SK-N-SH treated with all-trans-retinoic acid at 6 μM for 48 hours (cell line): ENCODE measurements at regions not wholly inside any gene's neighbourhood (a gene's known extent, or its start where the extent isn't known, plus 50 kb on each side); places are given as distances from the start of the nearest gene placed in this dataset.

ENCODE experiments used
- ATAC-seq: fragments of 200-7000 bp; cut with Tn5 transposase; 3 replicates; pipeline ENCODE4 v1.9.1; 2020; ENCODE audit warnings: mild to moderate bottlenecking, moderate library complexity
- ARNTL ChIP-seq: fragments of 450-650 bp; formaldehyde crosslinking; IDR thresholded peaks from 2 replicates; pipeline ENCODE4 v1.5.0; 2020; ENCODE audit warnings: low read depth, mild to moderate bottlenecking, moderate library complexity, borderline replicate concordance
- BACH2 ChIP-seq: fragments of 250-450 bp; sonication (Bioruptor Pico); IDR thresholded peaks from 2 replicates; pipeline ENCODE4 v1.9.0; 2021; ENCODE audit warnings: mild to moderate bottlenecking, borderline replicate concordance
- CSDC2 ChIP-seq: fragments of 250-450 bp; sonication (Bioruptor Pico); IDR thresholded peaks from 2 replicates; pipeline ENCODE4 v1.5.0; 2020; ENCODE audit warnings: mild to moderate bottlenecking, moderate library complexity
- ESRRG ChIP-seq: fragments of 250-450 bp; sonication (Bioruptor Pico); IDR thresholded peaks from 2 replicates; pipeline ENCODE4 v1.6.1; 2021; ENCODE audit warnings: mild to moderate bottlenecking
- GLIS3 ChIP-seq: fragments of 250-450 bp; sonication (Bioruptor Pico); IDR thresholded peaks from 2 replicates; pipeline ENCODE4 v1.5.0; 2020; ENCODE audit warnings: mild to moderate bottlenecking, moderate library complexity
- ISL1 ChIP-seq: fragments of 250-450 bp; sonication (Bioruptor Pico); IDR thresholded peaks from 2 replicates; pipeline ENCODE4 v2.1.2; 2022; ENCODE audit warnings: mild to moderate bottlenecking, moderate library complexity
- OSR1 ChIP-seq: fragments of 250-450 bp; sonication (Bioruptor Pico); IDR thresholded peaks from 2 replicates; pipeline ENCODE4 v1.8.0; 2022; ENCODE audit warnings: moderate library complexity, mild to moderate bottlenecking, inconsistent platforms
- PPARA ChIP-seq: fragments of 250-450 bp; sonication (Bioruptor Pico); IDR thresholded peaks from 2 replicates; pipeline ENCODE4 v1.5.0; 2020; ENCODE audit warnings: mild to moderate bottlenecking, borderline replicate concordance
- RARB ChIP-seq: fragments of 250-450 bp; sonication (Bioruptor Pico); IDR thresholded peaks from 2 replicates; pipeline ENCODE4 v1.8.0; 2021; ENCODE audit warnings: mild to moderate bottlenecking, moderate library complexity
- SNAI2 ChIP-seq: fragments of 250-450 bp; sonication (Bioruptor Pico); IDR thresholded peaks from 2 replicates; pipeline ENCODE4 v1.5.0; 2020; ENCODE audit warnings: mild to moderate bottlenecking, moderate library complexity
- TCF4 ChIP-seq: fragments of 250-450 bp; sonication (Bioruptor Pico); IDR thresholded peaks from 2 replicates; pipeline ENCODE4 v1.8.0; 2021; ENCODE audit warnings: mild to moderate bottlenecking, moderate library complexity, borderline replicate concordance
- TOX ChIP-seq: fragments of 250-450 bp; sonication (Bioruptor Pico); IDR thresholded peaks from 2 replicates; pipeline ENCODE4 v1.8.0; 2021; ENCODE audit warnings: mild to moderate bottlenecking, moderate library complexity, borderline replicate concordance
- ZC3H10 ChIP-seq: fragments of 250-450 bp; sonication (Bioruptor Pico); IDR thresholded peaks from 2 replicates; pipeline ENCODE4 v1.5.1; 2021; ENCODE audit warnings: mild to moderate bottlenecking, moderate library complexity
- ZFP3 ChIP-seq: fragments of 250-450 bp; sonication (Bioruptor Pico); IDR thresholded peaks from 2 replicates; pipeline ENCODE4 v1.5.0; 2020; ENCODE audit warnings: mild to moderate bottlenecking, moderate library complexity
- ZFP30 ChIP-seq: fragments of 450-650 bp; formaldehyde crosslinking; IDR thresholded peaks from 2 replicates; pipeline ENCODE4 v1.5.0; 2022; ENCODE audit warnings: mild to moderate bottlenecking, moderate library complexity
- ZNF565 ChIP-seq: fragments of 450-650 bp; formaldehyde crosslinking; conservative IDR thresholded peaks from 2 replicates; pipeline ENCODE4 v1.5.0; 2020; ENCODE audit warnings: low read depth, mild to moderate bottlenecking, moderate library complexity
- ZNF70 ChIP-seq: fragments of 450-650 bp; formaldehyde crosslinking; IDR thresholded peaks from 2 replicates; pipeline ENCODE4 v1.5.0; 2020; ENCODE audit warnings: mild to moderate bottlenecking, moderate library complexity
- ZNF8 ChIP-seq: fragments of 450-650 bp; formaldehyde crosslinking; IDR thresholded peaks from 2 replicates; pipeline ENCODE4 v1.5.0; 2020; ENCODE audit warnings: mild to moderate bottlenecking, moderate library complexity
- TF ChIP-seq, protein P1 (sequence below): fragments of 250-450 bp; sonication (Bioruptor Pico); IDR thresholded peaks from 2 replicates; pipeline ENCODE4 v1.5.0; 2020; ENCODE audit warnings: mild to moderate bottlenecking, moderate library complexity
- TF ChIP-seq, protein P2 (sequence below): fragments of 250-450 bp; sonication (Bioruptor Pico); IDR thresholded peaks from 2 replicates; pipeline ENCODE4 v1.5.1; 2020; ENCODE audit warnings: low read depth, mild to moderate bottlenecking, moderate library complexity
- TF ChIP-seq, protein P3 (sequence below): fragments of 250-450 bp; sonication (Bioruptor Pico); IDR thresholded peaks from 2 replicates; pipeline ENCODE4 v1.8.0; 2021; ENCODE audit warnings: low read depth, mild to moderate bottlenecking, moderate library complexity, borderline replicate concordance
- TF ChIP-seq, protein P4 (sequence below): fragments of 250-450 bp; sonication (Bioruptor Pico); IDR thresholded peaks from 2 replicates; pipeline ENCODE4 v1.5.1; 2021; ENCODE audit warnings: mild to moderate bottlenecking, moderate library complexity
- TF ChIP-seq, protein P5 (sequence below): fragments of 250-450 bp; sonication (Bioruptor Pico); IDR thresholded peaks from 2 replicates; pipeline ENCODE4 v1.8.0; 2020; ENCODE audit warnings: mild to moderate bottlenecking, moderate library complexity, borderline replicate concordance

DNA sequence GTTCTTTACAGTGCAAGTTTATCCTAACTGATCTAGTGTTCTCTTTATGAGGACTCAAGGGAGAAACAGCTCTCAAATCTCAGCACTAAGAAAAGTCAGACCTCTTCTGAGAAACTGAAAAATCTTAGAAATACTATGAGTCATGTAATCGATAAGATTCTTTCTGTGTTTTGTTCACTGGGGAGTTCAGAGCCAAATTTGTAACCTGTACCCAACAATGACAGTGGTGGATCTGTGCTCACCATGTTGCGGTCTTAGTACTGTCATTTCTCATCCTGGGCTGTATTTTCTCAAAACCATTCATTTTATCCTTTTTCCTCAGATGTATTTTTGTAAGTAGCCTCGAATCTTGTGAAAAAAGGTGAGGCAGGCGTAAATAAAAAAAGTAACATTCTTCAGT lies 146.4 kb downstream of the ACER2 start:
- ATAC-seq = no peak
- TF ChIP-seq CSDC2 (CRISPR knock-in tag) (no peak), ISL1 (no peak), ESRRG (CRISPR knock-in tag) (no peak), TCF4 (CRISPR knock-in tag) (no peak), TOX (CRISPR knock-in tag) (no peak), ZNF8 (no peak), ZNF565 (CRISPR knock-in tag) (no peak), ZNF70 (CRISPR knock-in tag) (no peak), GLIS3 (CRISPR knock-in tag) (no peak), RARB (CRISPR knock-in tag) (no peak), ZFP30 (CRISPR knock-in tag) (no peak), SNAI2 (CRISPR knock-in tag) (no peak), PPARA (CRISPR knock-in tag) (no peak), OSR1 (no peak), ZFP3 (CRISPR knock-in tag) (no peak), ARNTL (no peak), BACH2 (CRISPR knock-in tag) (no peak)
- TF ChIP-seq, protein P1, sequence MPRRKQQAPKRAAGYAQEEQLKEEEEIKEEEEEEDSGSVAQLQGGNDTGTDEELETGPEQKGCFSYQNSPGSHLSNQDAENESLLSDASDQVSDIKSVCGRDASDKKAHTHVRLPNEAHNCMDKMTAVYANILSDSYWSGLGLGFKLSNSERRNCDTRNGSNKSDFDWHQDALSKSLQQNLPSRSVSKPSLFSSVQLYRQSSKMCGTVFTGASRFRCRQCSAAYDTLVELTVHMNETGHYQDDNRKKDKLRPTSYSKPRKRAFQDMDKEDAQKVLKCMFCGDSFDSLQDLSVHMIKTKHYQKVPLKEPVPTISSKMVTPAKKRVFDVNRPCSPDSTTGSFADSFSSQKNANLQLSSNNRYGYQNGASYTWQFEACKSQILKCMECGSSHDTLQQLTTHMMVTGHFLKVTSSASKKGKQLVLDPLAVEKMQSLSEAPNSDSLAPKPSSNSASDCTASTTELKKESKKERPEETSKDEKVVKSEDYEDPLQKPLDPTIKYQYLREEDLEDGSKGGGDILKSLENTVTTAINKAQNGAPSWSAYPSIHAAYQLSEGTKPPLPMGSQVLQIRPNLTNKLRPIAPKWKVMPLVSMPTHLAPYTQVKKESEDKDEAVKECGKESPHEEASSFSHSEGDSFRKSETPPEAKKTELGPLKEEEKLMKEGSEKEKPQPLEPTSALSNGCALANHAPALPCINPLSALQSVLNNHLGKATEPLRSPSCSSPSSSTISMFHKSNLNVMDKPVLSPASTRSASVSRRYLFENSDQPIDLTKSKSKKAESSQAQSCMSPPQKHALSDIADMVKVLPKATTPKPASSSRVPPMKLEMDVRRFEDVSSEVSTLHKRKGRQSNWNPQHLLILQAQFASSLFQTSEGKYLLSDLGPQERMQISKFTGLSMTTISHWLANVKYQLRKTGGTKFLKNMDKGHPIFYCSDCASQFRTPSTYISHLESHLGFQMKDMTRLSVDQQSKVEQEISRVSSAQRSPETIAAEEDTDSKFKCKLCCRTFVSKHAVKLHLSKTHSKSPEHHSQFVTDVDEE = no peak
- TF ChIP-seq, protein P2, sequence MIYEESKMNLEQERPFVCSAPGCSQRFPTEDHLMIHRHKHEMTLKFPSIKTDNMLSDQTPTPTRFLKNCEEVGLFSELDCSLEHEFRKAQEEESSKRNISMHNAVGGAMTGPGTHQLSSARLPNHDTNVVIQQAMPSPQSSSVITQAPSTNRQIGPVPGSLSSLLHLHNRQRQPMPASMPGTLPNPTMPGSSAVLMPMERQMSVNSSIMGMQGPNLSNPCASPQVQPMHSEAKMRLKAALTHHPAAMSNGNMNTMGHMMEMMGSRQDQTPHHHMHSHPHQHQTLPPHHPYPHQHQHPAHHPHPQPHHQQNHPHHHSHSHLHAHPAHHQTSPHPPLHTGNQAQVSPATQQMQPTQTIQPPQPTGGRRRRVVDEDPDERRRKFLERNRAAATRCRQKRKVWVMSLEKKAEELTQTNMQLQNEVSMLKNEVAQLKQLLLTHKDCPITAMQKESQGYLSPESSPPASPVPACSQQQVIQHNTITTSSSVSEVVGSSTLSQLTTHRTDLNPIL = no peak
- TF ChIP-seq, protein P3, sequence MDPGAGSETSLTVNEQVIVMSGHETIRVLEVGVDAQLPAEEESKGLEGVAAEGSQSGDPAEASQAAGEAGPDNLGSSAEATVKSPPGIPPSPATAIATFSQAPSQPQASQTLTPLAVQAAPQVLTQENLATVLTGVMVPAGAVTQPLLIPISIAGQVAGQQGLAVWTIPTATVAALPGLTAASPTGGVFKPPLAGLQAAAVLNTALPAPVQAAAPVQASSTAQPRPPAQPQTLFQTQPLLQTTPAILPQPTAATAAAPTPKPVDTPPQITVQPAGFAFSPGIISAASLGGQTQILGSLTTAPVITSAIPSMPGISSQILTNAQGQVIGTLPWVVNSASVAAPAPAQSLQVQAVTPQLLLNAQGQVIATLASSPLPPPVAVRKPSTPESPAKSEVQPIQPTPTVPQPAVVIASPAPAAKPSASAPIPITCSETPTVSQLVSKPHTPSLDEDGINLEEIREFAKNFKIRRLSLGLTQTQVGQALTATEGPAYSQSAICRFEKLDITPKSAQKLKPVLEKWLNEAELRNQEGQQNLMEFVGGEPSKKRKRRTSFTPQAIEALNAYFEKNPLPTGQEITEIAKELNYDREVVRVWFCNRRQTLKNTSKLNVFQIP (CRISPR knock-in tag) = no peak

DNA sequence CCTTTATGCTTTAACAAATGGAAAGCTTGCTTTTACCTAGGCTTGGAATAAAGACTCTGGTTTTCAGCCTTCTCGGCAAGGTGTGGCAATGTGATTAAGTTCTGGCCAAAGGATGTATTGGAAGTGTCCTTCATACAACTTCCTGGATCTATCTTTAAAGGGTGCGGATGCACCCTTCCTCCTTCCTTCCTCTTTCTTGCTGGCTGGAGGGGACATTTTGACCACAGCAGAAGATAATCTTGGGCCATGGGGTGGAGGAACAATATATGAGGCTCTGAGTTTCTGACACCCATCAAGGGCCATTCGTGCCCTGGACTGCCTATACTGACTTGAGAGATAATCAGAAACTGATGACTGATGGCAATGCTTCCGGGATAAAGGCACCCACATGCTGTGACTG lies 145.7 kb downstream of the ACER2 start:
- TF ChIP-seq, protein P4, sequence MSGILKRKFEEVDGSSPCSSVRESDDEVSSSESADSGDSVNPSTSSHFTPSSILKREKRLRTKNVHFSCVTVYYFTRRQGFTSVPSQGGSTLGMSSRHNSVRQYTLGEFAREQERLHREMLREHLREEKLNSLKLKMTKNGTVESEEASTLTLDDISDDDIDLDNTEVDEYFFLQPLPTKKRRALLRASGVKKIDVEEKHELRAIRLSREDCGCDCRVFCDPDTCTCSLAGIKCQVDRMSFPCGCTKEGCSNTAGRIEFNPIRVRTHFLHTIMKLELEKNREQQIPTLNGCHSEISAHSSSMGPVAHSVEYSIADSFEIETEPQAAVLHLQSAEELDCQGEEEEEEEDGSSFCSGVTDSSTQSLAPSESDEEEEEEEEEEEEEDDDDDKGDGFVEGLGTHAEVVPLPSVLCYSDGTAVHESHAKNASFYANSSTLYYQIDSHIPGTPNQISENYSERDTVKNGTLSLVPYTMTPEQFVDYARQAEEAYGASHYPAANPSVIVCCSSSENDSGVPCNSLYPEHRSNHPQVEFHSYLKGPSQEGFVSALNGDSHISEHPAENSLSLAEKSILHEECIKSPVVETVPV = no peak
- TF ChIP-seq CSDC2 (CRISPR knock-in tag) (no peak), ARNTL (no peak)
- no peak for ATAC-seq

DNA sequence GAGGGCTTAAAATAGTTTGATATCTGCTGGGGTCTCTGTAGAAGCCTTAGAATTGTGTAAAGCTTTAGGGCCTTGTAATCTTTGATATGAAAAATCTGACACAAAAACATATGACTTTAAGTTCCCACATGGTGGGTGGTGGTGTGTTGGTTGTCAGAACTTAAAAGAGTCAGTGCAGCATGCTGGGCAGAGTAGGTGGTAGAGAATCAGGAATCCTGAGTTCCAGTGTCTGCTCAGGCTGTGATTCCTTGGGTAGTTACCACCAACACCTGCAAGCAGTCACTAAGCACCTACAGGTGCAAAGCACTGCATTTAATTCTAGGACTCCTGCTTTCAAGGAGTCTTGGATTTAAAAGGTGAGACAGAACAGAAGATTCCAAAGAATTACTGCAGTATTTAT lies 144.6 kb downstream of the ACER2 start:
- ATAC-seq = no peak

More for the DNA sequence above, 144.6 kb downstream of the ACER2 start:
- no peak for TF ChIP-seq ARNTL
- no peak for TF ChIP-seq RARB (CRISPR knock-in tag)
- no peak for TF ChIP-seq ZNF565 (CRISPR knock-in tag)
- TF ChIP-seq ZFP3 (CRISPR knock-in tag) = no peak
- TF ChIP-seq, protein P3 (CRISPR knock-in tag) = no peak
- TF ChIP-seq, protein P5, sequence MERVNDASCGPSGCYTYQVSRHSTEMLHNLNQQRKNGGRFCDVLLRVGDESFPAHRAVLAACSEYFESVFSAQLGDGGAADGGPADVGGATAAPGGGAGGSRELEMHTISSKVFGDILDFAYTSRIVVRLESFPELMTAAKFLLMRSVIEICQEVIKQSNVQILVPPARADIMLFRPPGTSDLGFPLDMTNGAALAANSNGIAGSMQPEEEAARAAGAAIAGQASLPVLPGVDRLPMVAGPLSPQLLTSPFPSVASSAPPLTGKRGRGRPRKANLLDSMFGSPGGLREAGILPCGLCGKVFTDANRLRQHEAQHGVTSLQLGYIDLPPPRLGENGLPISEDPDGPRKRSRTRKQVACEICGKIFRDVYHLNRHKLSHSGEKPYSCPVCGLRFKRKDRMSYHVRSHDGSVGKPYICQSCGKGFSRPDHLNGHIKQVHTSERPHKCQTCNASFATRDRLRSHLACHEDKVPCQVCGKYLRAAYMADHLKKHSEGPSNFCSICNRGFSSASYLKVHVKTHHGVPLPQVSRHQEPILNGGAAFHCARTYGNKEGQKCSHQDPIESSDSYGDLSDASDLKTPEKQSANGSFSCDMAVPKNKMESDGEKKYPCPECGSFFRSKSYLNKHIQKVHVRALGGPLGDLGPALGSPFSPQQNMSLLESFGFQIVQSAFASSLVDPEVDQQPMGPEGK (CRISPR knock-in tag) = no peak
- no peak for TF ChIP-seq ESRRG (CRISPR knock-in tag)
- no peak for TF ChIP-seq OSR1
- TF ChIP-seq, protein P1 = no peak
- TF ChIP-seq ZNF8 = no peak
- TF ChIP-seq ISL1 = no peak
- no peak for TF ChIP-seq BACH2 (CRISPR knock-in tag)
- no peak for TF ChIP-seq PPARA (CRISPR knock-in tag)
- no peak for TF ChIP-seq TCF4 (CRISPR knock-in tag)
- TF ChIP-seq ZNF70 (CRISPR knock-in tag) = no peak
- TF ChIP-seq ZC3H10 (CRISPR knock-in tag) = no peak
- no peak for TF ChIP-seq CSDC2 (CRISPR knock-in tag)
- no peak for TF ChIP-seq GLIS3 (CRISPR knock-in tag)
- no peak for TF ChIP-seq ZFP30 (CRISPR knock-in tag)
- TF ChIP-seq SNAI2 (CRISPR knock-in tag) = no peak
- TF ChIP-seq, all 23 proteins: peak for 0
